Vagina (tissue), 2 donors: ENCODE measurements at regions not wholly inside any gene's neighbourhood (a gene's known extent, or its start where the extent isn't known, plus 50 kb on each side); places are given as distances from the start of the nearest gene placed in this dataset.
"Not testable (repeated sequence)": the region's sequence is repeated elsewhere in the genome, so short reads cannot be mapped to it uniquely, and the experiment has no call there.

ENCODE experiments used
- DNase-seq, 2 donors: peaks; one replicate each; pipeline ENCODE4 v3.0.0-alpha.2; 2017; ENCODE audit errors: extremely low spot score in 2 of 2
- H3K27ac ChIP-seq: fragments of 200-600 bp; sonication (generic); one replicate; pipeline ENCODE4 v1.5.1; 2019
- H3K27me3 ChIP-seq: fragments of 200-600 bp; sonication (generic); one replicate; pipeline ENCODE4 v1.5.1; 2019
- H3K36me3 ChIP-seq, 2 donors: fragments of 200-600 bp; sonication (generic); one replicate each; pipeline ENCODE4 v1.5.1; 2017 to 2019
- H3K4me1 ChIP-seq: fragments of 200-600 bp; sonication (generic); one replicate; pipeline ENCODE4 v1.5.1; 2019
- H3K4me3 ChIP-seq, 2 donors: fragments of 200-600 bp; sonication (generic); 1 replicate in 1 of 2; 2 replicates in 1 of 2; pipeline ENCODE4 v1.5.1; 2016 to 2019
- H3K9me3 ChIP-seq: fragments of 200-600 bp; sonication (generic); one replicate; pipeline ENCODE4 v1.5.1; 2019
- POLR2A ChIP-seq, 2 donors: fragments of 450-650 bp; IDR thresholded peaks; one replicate each; pipeline ENCODE4 v1.6.1; 2017; ENCODE audit warnings: antibody characterized with exemption in 2 of 2, mild to moderate bottlenecking in 2 of 2, moderate library complexity in 2 of 2
- POLR2AphosphoS5 ChIP-seq, 2 donors: sonication (generic); formaldehyde crosslinking; IDR thresholded peaks; one replicate each; pipeline ENCODE4 v1.9.0; 2017; ENCODE audit warnings: antibody characterized with exemption in 2 of 2, mild to moderate bottlenecking in 2 of 2, low read depth in 1 of 2; ENCODE audit not compliant: insufficient read depth in 1 of 2
- intact Hi-C: fragments of 100-400 bp; cut with DNase I; formaldehyde crosslinking; loops from one replicate; pipeline ENCODE4 v1.15.1; 2023
- TF ChIP-seq, protein P1 (sequence below), 3 experiments: fragments of 450-650 bp in 2 of 3; fragments of 200-600 bp in 1 of 3; sonication (generic) in 1 of 3; IDR thresholded peaks; one replicate each; pipeline ENCODE4 v1.5.1; 2017 to 2019; ENCODE audit warnings: antibody characterized with exemption in 3 of 3, mild to moderate bottlenecking in 2 of 3, moderate library complexity in 2 of 3

DNA sequence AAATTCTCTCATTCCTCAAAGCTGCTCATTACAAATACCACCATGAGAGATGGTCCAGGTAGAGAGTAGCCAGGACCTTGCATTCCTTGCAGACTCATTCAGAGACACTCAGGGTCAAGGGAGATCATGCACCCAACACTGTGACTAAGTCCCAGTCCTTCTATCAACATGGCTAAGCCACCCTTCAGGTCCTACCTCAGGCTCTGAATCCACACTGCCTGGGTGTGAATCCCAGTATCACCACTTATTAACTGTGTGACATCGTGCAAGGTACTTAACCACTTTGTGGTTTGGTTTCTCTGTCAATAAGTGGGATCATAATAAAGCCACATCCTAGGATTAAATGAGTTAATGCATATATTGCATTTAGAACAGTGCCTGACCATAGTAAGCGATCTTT is 124.1 kb upstream of the NEIL3 start:
- no peaks in the 10 kb centered on the region for H3K9me3 ChIP-seq
- no peak for DNase-seq
- no peak overlapping the region for H3K4me3 ChIP-seq
- H3K27ac ChIP-seq = no peak overlapping the region
- no peaks in the 10 kb centered on the region for H3K27me3 ChIP-seq
- TF ChIP-seq, protein P1, sequence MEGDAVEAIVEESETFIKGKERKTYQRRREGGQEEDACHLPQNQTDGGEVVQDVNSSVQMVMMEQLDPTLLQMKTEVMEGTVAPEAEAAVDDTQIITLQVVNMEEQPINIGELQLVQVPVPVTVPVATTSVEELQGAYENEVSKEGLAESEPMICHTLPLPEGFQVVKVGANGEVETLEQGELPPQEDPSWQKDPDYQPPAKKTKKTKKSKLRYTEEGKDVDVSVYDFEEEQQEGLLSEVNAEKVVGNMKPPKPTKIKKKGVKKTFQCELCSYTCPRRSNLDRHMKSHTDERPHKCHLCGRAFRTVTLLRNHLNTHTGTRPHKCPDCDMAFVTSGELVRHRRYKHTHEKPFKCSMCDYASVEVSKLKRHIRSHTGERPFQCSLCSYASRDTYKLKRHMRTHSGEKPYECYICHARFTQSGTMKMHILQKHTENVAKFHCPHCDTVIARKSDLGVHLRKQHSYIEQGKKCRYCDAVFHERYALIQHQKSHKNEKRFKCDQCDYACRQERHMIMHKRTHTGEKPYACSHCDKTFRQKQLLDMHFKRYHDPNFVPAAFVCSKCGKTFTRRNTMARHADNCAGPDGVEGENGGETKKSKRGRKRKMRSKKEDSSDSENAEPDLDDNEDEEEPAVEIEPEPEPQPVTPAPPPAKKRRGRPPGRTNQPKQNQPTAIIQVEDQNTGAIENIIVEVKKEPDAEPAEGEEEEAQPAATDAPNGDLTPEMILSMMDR (IDR thresholded peaks at IDR 0.05) = no peak
- TF ChIP-seq POLR2A (IDR thresholded peaks at IDR 0.05) (no peak), POLR2AphosphoS5 (IDR thresholded peaks at IDR 0.05; ENCODE audit: insufficient read depth in 1 of 2, low read depth in 1 of 2) (no peak)
- H3K4me1 ChIP-seq = no peaks in the 10 kb centered on the region
- no peaks in the 10 kb centered on the region for H3K36me3 ChIP-seq
- intact Hi-C loops = no loop called here

DNA sequence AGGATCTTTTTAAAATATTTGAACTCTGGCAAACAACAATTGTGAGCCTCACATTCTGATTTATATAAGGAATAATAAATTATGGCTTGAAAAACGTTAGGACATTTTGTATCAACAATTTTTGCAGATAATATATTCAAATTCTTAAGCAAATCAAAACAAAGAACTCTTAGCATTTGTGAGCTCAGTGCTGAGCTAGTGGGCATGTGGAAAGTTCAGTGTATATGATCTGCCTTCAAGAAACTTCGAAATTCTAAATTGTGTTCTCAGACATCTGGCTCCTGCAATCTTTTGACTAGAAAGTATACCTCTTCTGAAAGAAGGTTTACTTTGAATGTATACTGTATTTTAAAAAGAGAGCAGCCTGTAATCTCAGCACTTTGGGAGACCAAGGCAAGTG is 122.3 kb upstream of the NEIL3 start:
- intact Hi-C loops = no loop called here
- Histone ChIP-seq H3K36me3 (no peaks in the 10 kb centered on the region), H3K4me3 (no peak overlapping the region), H3K27me3 (no peaks in the 10 kb centered on the region), H3K9me3 (no peaks in the 10 kb centered on the region), H3K4me1 (no peaks in the 10 kb centered on the region), H3K27ac (no peak overlapping the region)
- TF ChIP-seq POLR2AphosphoS5 (IDR thresholded peaks at IDR 0.05; ENCODE audit: insufficient read depth in 1 of 2, low read depth in 1 of 2) (no peak), POLR2A (IDR thresholded peaks at IDR 0.05) (no peak)
- TF ChIP-seq, protein P1 (IDR thresholded peaks at IDR 0.05) = no peak
- no peak for DNase-seq

DNA sequence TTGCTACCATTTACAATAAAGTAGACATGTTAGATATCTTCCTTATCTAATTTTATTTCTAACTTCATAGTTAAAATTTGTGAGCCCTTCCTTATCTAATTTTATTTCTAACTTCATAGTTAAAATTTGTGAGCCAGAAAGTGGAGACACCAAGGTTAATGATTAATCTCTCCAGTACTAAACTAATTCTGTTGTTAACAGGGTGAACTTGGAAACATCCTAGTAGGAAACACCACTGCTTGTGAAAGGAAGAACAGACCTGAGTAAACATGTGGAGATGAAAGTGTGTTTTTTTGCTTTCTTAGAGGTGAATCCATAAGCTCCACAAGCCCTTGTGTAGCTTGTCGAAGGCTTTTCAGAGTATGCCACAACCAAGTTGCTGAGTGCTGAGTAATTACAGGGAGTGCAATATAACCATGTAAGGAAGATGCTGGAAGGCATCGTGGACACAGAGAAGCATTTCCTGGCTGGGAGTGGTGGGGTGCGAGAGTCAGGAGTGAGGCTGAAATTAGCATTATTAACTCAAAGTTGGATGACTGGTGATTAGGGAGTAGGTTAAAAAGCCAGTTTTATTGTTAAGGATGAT is 118.6 kb upstream of the NEIL3 start:
- Histone ChIP-seq H3K36me3 (no peaks in the 10 kb centered on the region), H3K4me3 (peak overlapping the region in 1 of 2 donors; percentile 4), H3K4me1 (no peaks in the 10 kb centered on the region), H3K9me3 (no peaks in the 10 kb centered on the region), H3K27ac (peak overlapping the region; percentile 20), H3K27me3 (no peaks in the 10 kb centered on the region)
- DNase-seq = no peak
- TF ChIP-seq, protein P1 (IDR thresholded peaks at IDR 0.05) = no peak
- TF ChIP-seq POLR2AphosphoS5 (IDR thresholded peaks at IDR 0.05; ENCODE audit: insufficient read depth in 1 of 2, low read depth in 1 of 2) (no peak), POLR2A (IDR thresholded peaks at IDR 0.05) (no peak)
- intact Hi-C loops = no loop called here

DNA sequence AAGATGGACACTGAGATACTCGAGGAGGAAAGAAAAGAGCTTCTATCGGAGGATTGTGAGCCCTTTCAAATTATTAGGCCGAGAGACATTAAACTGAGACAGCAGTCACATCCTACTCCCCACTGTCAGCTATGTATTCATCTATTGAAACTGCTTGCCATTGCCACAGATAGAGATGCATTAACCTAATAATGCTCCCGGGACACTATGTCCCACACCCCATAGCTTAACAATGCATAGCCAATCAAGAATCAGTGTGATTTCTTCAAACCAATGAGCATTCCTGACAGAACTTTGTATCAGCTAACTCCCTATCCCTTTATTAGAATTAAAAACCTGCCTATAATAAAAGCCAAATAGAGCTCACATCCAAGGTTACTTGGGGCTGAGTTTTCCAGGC is 118.1 kb upstream of the NEIL3 start:
- H3K36me3 ChIP-seq = no peaks in the 10 kb centered on the region
- no peak for TF ChIP-seq POLR2AphosphoS5 (IDR thresholded peaks at IDR 0.05; ENCODE audit: insufficient read depth in 1 of 2, low read depth in 1 of 2)
- TF ChIP-seq, protein P1 (IDR thresholded peaks at IDR 0.05) = no peak
- TF ChIP-seq POLR2A (IDR thresholded peaks at IDR 0.05) = no peak
- no peaks in the 10 kb centered on the region for H3K27me3 ChIP-seq
- intact Hi-C loops = no loop called here
- peak overlapping the region; percentile 20 for H3K27ac ChIP-seq
- DNase-seq = no peak
- H3K4me1 ChIP-seq = no peaks in the 10 kb centered on the region
- H3K9me3 ChIP-seq = no peaks in the 10 kb centered on the region
- H3K4me3 ChIP-seq = peak overlapping the region in 1 of 2 donors; percentile 30

DNA sequence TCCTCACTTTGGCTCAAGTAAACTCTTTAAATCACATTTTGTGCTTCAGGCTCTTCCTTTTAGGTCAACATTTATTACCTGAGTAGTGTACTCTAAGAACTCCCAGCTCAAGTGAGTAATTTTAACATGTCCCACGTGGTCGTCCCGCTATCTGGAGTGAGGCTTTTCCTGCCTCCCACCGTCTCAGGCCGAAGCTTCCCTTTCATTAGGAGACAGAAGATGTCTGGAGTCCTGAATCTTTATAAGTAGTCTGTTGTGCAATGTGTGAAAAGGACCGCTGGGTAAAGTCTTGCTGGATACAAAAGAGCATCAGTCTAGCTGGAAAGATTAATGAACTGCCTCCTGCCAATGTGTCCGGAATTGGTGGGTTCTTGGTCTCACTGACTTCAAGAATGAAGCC is 117.7 kb upstream of the NEIL3 start:
- TF ChIP-seq POLR2A (IDR thresholded peaks at IDR 0.05) (no peak), POLR2AphosphoS5 (IDR thresholded peaks at IDR 0.05; ENCODE audit: insufficient read depth in 1 of 2, low read depth in 1 of 2) (no peak)
- TF ChIP-seq, protein P1 (IDR thresholded peaks at IDR 0.05) = no peak
- intact Hi-C loops = no loop called here
- Histone ChIP-seq H3K27ac (peak overlapping the region; percentile 20), H3K4me1 (no peaks in the 10 kb centered on the region), H3K27me3 (no peaks in the 10 kb centered on the region), H3K4me3 (peak overlapping the region in 1 of 2 donors; percentile 30), H3K36me3 (no peaks in the 10 kb centered on the region), H3K9me3 (no peaks in the 10 kb centered on the region)
- no peak for DNase-seq

DNA sequence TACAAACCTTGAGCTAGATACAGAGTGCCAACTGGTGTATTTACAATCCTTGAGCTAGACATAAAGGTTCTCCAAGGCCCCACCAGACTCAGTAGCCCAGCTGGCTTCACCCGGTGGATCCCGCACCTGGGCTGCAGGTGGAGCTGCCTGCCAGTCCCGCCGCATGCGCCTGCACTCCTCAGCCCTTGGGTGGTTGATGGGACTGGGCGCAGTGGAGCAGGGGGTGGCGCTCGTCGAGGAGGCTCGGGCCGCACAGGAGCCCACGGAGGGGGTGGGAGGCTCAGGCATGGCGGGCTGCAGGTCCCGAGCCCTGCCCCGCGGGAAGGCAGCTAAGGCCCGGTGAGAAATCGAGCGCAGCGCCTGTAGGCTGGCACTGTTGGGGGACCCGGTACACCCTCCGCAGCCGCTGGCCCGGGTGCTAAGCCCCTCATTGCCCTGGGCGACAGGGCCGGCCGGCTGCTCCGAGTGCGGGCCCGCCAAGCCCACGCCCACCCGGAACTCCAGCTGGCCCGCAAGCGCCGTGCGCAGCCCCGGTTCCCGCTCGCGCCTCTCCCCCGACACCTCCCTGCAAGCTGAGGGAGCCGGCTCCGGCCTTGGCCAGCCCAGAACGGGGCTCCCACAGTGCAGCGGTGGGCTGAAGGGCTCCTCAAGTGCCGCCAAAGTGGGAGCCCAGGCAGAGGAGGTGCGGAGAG is 116.5 kb upstream of the NEIL3 start:
- H3K27me3 ChIP-seq, H3K27ac ChIP-seq, DNase-seq, H3K4me3 ChIP-seq, intact Hi-C loops, H3K9me3 ChIP-seq, H3K36me3 ChIP-seq, H3K4me1 ChIP-seq: not testable (repeated sequence)
